B cell (primary cell): ENCODE measurements at regions not wholly inside any gene's neighbourhood (a gene's known extent, or its start where the extent isn't known, plus 50 kb on each side); places are given as distances from the start of the nearest gene placed in this dataset.

Experiments used
- ATAC-seq: fragments of 200-7000 bp; cut with Tn5 transposase; one replicate; pipeline ENCODE4 v1.10.0; 2021; ENCODE audit warnings: low read depth, mild to moderate bottlenecking, moderate number of reproducible peaks, moderate library complexity
- CTCF ChIA-PET: fragments of 350-600 bp; sonication (Branson Sonifier 250); formaldehyde crosslinking; loops from one replicate; lab custom pipeline; 2021; ENCODE audit warnings: antibody characterized with exemption, inconsistent platforms; lab: Charles Lee
- POLR2A ChIA-PET: fragments of 350-600 bp; sonication (Branson Sonifier 250); formaldehyde crosslinking; loops from one replicate; lab custom pipeline; 2021; ENCODE audit warnings: antibody characterized with exemption; lab: Charles Lee
- DNase-seq: peaks from one replicate; pipeline ENCODE4 v3.0.0; 2013
- H2AFZ ChIP-seq: 2 replicates; pipeline ENCODE4 v1.6.1; 2012; ENCODE audit warnings: mild to moderate bottlenecking, low read depth, low read length; ENCODE audit not compliant: insufficient read depth, poor library complexity, severe bottlenecking
- H3K27ac ChIP-seq, 2 donors: 1 replicate in 1 of 2; 2 replicates in 1 of 2; pipeline ENCODE4 v1.5.1; 2012 to 2013; ENCODE audit warnings: low read length in 2 of 2, mild to moderate bottlenecking in 2 of 2, moderate library complexity in 1 of 2
- H3K27me3 ChIP-seq, 4 experiments: fragments of 200-600 bp in 1 of 4; sonication (generic) in 1 of 4; replicated peaks in 1 of 4; 1 replicate in 2 of 4; 2 replicates in 2 of 4; pipeline versions ENCODE4 v1.6.1 to v1.7.0; 2013 to 2016; ENCODE audit warnings: low read length in 3 of 4, mild to moderate bottlenecking in 2 of 4, mixed read lengths in 1 of 4, moderate library complexity in 1 of 4; ENCODE audit not compliant: insufficient read depth in 4 of 4, control insufficient read depth in 3 of 4; ENCODE audit errors: control extremely low read depth in 1 of 4
- H3K36me3 ChIP-seq, 2 experiments: replicated peaks in 1 of 2; 1 replicate in 1 of 2; 2 replicates in 1 of 2; pipeline versions ENCODE4 v1.6.1 to v1.7.1; 2013; ENCODE audit warnings: low read length in 1 of 2; ENCODE audit not compliant: insufficient read depth in 2 of 2, control insufficient read depth in 1 of 2; ENCODE audit errors: control extremely low read depth in 1 of 2, extremely low read depth in 1 of 2
- H3K4me1 ChIP-seq, 2 donors: fragments of 200-600 bp in 1 of 2; sonication (generic) in 1 of 2; 1 replicate in 1 of 2; 2 replicates in 1 of 2; pipeline versions ENCODE4 v1.5.1 to v1.6.1; 2013 to 2017; ENCODE audit warnings: low read length in 2 of 2; ENCODE audit not compliant: control insufficient read depth in 2 of 2, insufficient read depth in 2 of 2
- H3K4me2 ChIP-seq: replicated peaks from 2 replicates; pipeline ENCODE3; 2012; ENCODE audit warnings: mild to moderate bottlenecking, low read depth, low read length; ENCODE audit not compliant: poor library complexity, severe bottlenecking
- H3K4me3 ChIP-seq, 5 experiments: fragments of 200-600 bp in 1 of 5; sonication (generic) in 1 of 5; 1 replicate in 3 of 5; 2 replicates in 2 of 5; pipeline versions ENCODE4 v1.5.1 to v1.7.0; 2011 to 2016; ENCODE audit warnings: low read length in 4 of 5, mild to moderate bottlenecking in 4 of 5, low read depth in 2 of 5, control low read depth in 1 of 5, moderate library complexity in 1 of 5; ENCODE audit not compliant: insufficient read depth in 1 of 5; ENCODE audit errors: control extremely low read depth in 1 of 5, extremely low read depth in 1 of 5
- H3K79me2 ChIP-seq: fragments of 200-600 bp; sonication (generic); one replicate; pipeline ENCODE4 v1.6.0; 2016; ENCODE audit warnings: low read length; ENCODE audit not compliant: control insufficient read depth, insufficient read depth
- H3K9ac ChIP-seq: fragments of 200-600 bp; sonication (generic); 2 replicates; pipeline ENCODE4 v1.6.1; 2017; ENCODE audit warnings: mild to moderate bottlenecking, low read length, moderate library complexity
- H3K9me3 ChIP-seq, 3 donors: one replicate each; pipeline versions ENCODE4 v1.6.1 to v1.7.1; 2013; ENCODE audit warnings: low read length in 2 of 3; ENCODE audit not compliant: control insufficient read depth in 2 of 3, insufficient read depth in 1 of 3; ENCODE audit errors: control extremely low read depth in 1 of 3
- H4K20me1 ChIP-seq: 2 replicates; pipeline ENCODE4 v1.6.0; 2012; ENCODE audit warnings: mild to moderate bottlenecking, low read length; ENCODE audit not compliant: insufficient read depth, control insufficient read depth, poor library complexity, severe bottlenecking
- H3K27ac Mint-ChIP-seq: one replicate; pipeline ENCODE4 v1.8.0; 2021; ENCODE audit warnings: mixed read lengths
- H3K27me3 Mint-ChIP-seq: one replicate; pipeline ENCODE4 v1.8.0; 2021; ENCODE audit warnings: mixed read lengths
- H3K4me1 Mint-ChIP-seq: one replicate; pipeline ENCODE4 v1.8.0; 2021; ENCODE audit warnings: mixed read lengths
- H3K4me3 Mint-ChIP-seq: one replicate; pipeline ENCODE4 v1.8.0; 2021; ENCODE audit warnings: mixed read lengths
- H3K9me3 Mint-ChIP-seq: one replicate; pipeline ENCODE4 v1.8.0; 2022; ENCODE audit warnings: mixed read lengths; ENCODE audit not compliant: insufficient read depth
- CTCF ChIP-seq: fragments of 200-600 bp; IDR thresholded peaks from one replicate; pipeline ENCODE4 v1.8.0; 2022; ENCODE audit warnings: antibody characterized with exemption, mild to moderate bottlenecking
- EZH2 ChIP-seq: IDR thresholded peaks from 2 replicates; pipeline ENCODE4 v1.6.1; 2012; ENCODE audit warnings: borderline replicate concordance, low read depth, mild to moderate bottlenecking, moderate library complexity, low read length; ENCODE audit not compliant: insufficient read depth, poor library complexity, severe bottlenecking
- WGBS: methylation state at CpG from one replicate; pipeline ENCODE4 v1.1.5; 2013; ENCODE audit warnings: missing lambda C conversion rate; ENCODE audit not compliant: insufficient coverage; 5-methylcytosine and 5-hydroxymethylcytosine counted together
- intact Hi-C: fragments of 100-400 bp; cut with micrococcal nuclease; formaldehyde crosslinking; loops from one replicate; pipeline ENCODE4 v1.10.0; 2022

GRCh38 chr1:81607924-81608323 is 192.8 kb upstream of the ADGRL2 start:
- POLR2A ChIA-PET: no interaction called here
- no peak overlapping the region for H3K4me2 ChIP-seq

DNA sequence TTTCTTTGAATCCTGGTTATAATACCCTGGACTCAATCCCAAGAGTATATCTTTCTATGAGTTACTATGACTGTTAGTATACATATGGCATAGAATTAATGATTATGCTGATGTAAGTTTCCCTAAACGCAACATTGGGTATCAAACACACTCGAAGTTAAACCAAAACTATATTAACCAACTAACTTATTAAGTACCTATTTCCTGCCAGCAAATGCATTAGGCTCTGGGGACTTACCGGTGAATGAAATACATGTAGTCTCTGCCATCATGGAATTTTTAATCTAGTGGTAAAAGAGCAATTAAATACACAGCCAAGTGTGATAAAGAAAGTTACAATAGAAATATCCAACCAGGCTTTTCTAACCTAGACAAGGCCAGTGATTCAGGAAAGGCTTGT is 193.6 kb upstream of the ADGRL2 start:
- H3K27me3 ChIP-seq: no peaks in the 10 kb centered on the region
- Mint-ChIP-seq H3K4me1 (no peaks in the 10 kb centered on the region), H3K27me3 (no peaks in the 10 kb centered on the region), H3K27ac (no peak overlapping the region), H3K4me3 (no peak overlapping the region), H3K9me3 (peaks cover 3% of the 10 kb centered on the region)
- H3K4me3 ChIP-seq: no peak overlapping the region
- H4K20me1 ChIP-seq: no peaks in the 10 kb centered on the region
- TF ChIP-seq EZH2: no peak
- TF ChIP-seq CTCF: no peak
- peaks cover 0 to 3% (median 0%) of the 10 kb centered on the region in 3 donors for H3K9me3 ChIP-seq
- H2AFZ ChIP-seq: no peak overlapping the region
- intact Hi-C loops: no loop called here
- WGBS: no CpG with 5 or more reads among the region's 3 CpGs
- H3K36me3 ChIP-seq: no peaks in the 10 kb centered on the region
- ATAC-seq: no peak
- H3K9ac ChIP-seq: no peak overlapping the region
- H3K4me1 ChIP-seq: no peaks in the 10 kb centered on the region
- no peaks in the 10 kb centered on the region for H3K79me2 ChIP-seq
- no peak overlapping the region for H3K27ac ChIP-seq
- no peak for DNase-seq
- CTCF ChIA-PET: no interaction called here
- H3K4me2 ChIP-seq: no peak overlapping the region
- POLR2A ChIA-PET: no interaction called here

More at GRCh38 chr1:81607924-81608323, 192.8 kb upstream of the ADGRL2 start:
- H3K27me3 ChIP-seq: no peaks in the 10 kb centered on the region
- H3K4me1 Mint-ChIP-seq: no peaks in the 10 kb centered on the region
- no peak overlapping the region for H3K4me3 Mint-ChIP-seq
- no peak overlapping the region for H3K27ac Mint-ChIP-seq
- H3K27ac ChIP-seq: no peak overlapping the region
- 42% methylated on average over 2 of the region's 3 CpGs for WGBS
- H3K27me3 Mint-ChIP-seq: no peaks in the 10 kb centered on the region
- H3K4me1 ChIP-seq: no peaks in the 10 kb centered on the region
- H2AFZ ChIP-seq: no peak overlapping the region
- no peaks in the 10 kb centered on the region for H3K36me3 ChIP-seq
- H3K79me2 ChIP-seq: no peaks in the 10 kb centered on the region
- peaks cover 3% of the 10 kb centered on the region for H3K9me3 Mint-ChIP-seq
- no peaks in the 10 kb centered on the region for H4K20me1 ChIP-seq
- no peak for ATAC-seq
- DNase-seq: no peak
- no peak overlapping the region for H3K9ac ChIP-seq
- peaks cover 0 to 3% (median 0%) of the 10 kb centered on the region in 3 donors for H3K9me3 ChIP-seq
- intact Hi-C loops: no loop called here
- CTCF ChIA-PET: no interaction called here
- TF ChIP-seq CTCF (no peak), EZH2 (no peak)
- H3K4me3 ChIP-seq: no peak overlapping the region
